ENCODE measurements at regions not wholly inside any gene's neighbourhood (a gene's known extent, or its start where the extent isn't known, plus 50 kb on each side); places are given as distances from the start of the nearest gene placed in this dataset.
A peak's percentile ranks its signal among the peaks of the same experiment; 100 is the strongest.
"Not testable (repeated sequence)": the region's sequence is repeated elsewhere in the genome, so short reads cannot be mapped to it uniquely, and the experiment has no call there.

DNA sequence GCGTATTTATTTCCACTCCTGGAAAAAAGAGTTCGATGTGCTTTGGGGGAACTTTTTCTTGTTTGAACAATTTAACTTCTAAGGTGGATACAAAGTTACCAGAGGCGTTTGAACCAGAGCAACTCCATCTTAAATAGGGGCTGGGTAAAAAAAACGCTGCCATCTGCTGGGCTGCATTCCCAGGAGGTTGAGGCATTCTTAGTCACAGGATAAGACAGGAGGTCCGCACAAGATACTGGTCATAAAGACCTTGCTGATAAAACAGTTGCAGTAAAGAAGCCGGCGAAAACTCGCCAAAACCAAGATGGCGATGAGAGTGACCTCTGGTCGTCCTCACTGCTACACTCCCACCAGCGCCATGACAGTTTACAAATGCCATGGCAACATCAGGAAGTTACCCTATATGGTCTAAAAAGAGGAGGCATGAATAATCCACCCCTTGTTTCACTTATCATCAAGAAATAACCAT is 91.5 kb downstream of the DISP1 start (continued):
- TF ChIP-seq CLOCK (CRISPR knock-in tag; IDR thresholded peaks at IDR 0.05; ENCODE audit: borderline replicate concordance) (peak; percentile 55; the same call in 1 of the 2 replicates), PBX2 (tag; conservative IDR thresholded peaks at IDR 0.05; ENCODE audit: low read depth) (peak; percentile 65), ETV1 (tag; conservative IDR thresholded peaks at IDR 0.05; ENCODE audit: low read depth) (0 out of 2 replicates have a peak, but pooled peaks have one; percentile 44), ZNF41 (CRISPR knock-in tag; conservative IDR thresholded peaks at IDR 0.05) (peak; percentile 93), ELF2 (CRISPR knock-in tag; IDR thresholded peaks at IDR 0.05) (0 out of 2 replicates have a peak, but pooled peaks have one; percentile 42), CXXC5 (CRISPR knock-in tag; IDR thresholded peaks at IDR 0.05) (peak; percentile 67), HBP1 (CRISPR knock-in tag; IDR thresholded peaks at IDR 0.05) (peak; percentile 83; the same call in 1 of the 2 replicates), CUX1 (CRISPR knock-in tag; IDR thresholded peaks at IDR 0.05) (peak; percentile 96), TEAD1 (CRISPR knock-in tag; IDR thresholded peaks at IDR 0.05) (peak in 1 of 2 experiments; percentile 95; a peak in 2 of 4 replicates), HEY1 (CRISPR knock-in tag; IDR thresholded peaks at IDR 0.05; ENCODE audit: borderline replicate concordance) (peak; percentile 75; the same call in 1 of the 2 replicates), ZNF586 (CRISPR knock-in tag; conservative IDR thresholded peaks at IDR 0.05) (0 out of 2 replicates have a peak, but pooled peaks have one; percentile 32), GTF2A2 (tag; IDR thresholded peaks at IDR 0.05) (peak; percentile 97)
- TF ChIP-seq PBX2 (CRISPR knock-in tag; IDR thresholded peaks at IDR 0.05; ENCODE audit: low read depth) = not testable (repeated sequence)
